CD4-positive, alpha-beta memory T cell (primary cell): ENCODE measurements at regions not wholly inside any gene's neighbourhood (a gene's known extent, or its start where the extent isn't known, plus 50 kb on each side); places are given as distances from the start of the nearest gene placed in this dataset.
A peak's percentile ranks its signal among the peaks of the same experiment; 100 is the strongest.

Experiments used
- CTCF ChIA-PET: fragments of 350-600 bp; sonication (Branson Sonifier 250); formaldehyde crosslinking; loops from one replicate; lab custom pipeline; 2021; ENCODE audit warnings: inconsistent platforms; ENCODE audit not compliant: partially characterized antibody; lab: Charles Lee
- POLR2A ChIA-PET: fragments of 350-600 bp; sonication (Branson Sonifier 250); formaldehyde crosslinking; loops from one replicate; lab custom pipeline; 2021; ENCODE audit not compliant: partially characterized antibody; lab: Charles Lee
- DNase-seq, 5 donors: peaks; one replicate each; pipeline versions ENCODE4 v3.0.0 to v3.0.0-alpha.2; 2020 to 2022; ENCODE audit warnings: mixed read lengths in 1 of 5
- H3K27ac ChIP-seq: one replicate; pipeline ENCODE4 v1.7.0; 2013; ENCODE audit warnings: low read depth, low read length
- H3K27me3 ChIP-seq: 2 replicates; pipeline ENCODE4 v1.7.0; 2013; ENCODE audit warnings: mild to moderate bottlenecking, low read length, moderate library complexity; ENCODE audit not compliant: insufficient read depth
- H3K36me3 ChIP-seq: 2 replicates; pipeline ENCODE4 v1.7.0; 2013; ENCODE audit warnings: mild to moderate bottlenecking, low read length, moderate library complexity; ENCODE audit not compliant: insufficient read depth
- H3K4me1 ChIP-seq: 2 replicates; pipeline ENCODE4 v1.7.0; 2013; ENCODE audit warnings: mild to moderate bottlenecking, low read length, moderate library complexity; ENCODE audit not compliant: insufficient read depth
- H3K4me3 ChIP-seq, 2 donors: one replicate each; pipeline ENCODE4 v1.7.0; 2013; ENCODE audit warnings: low read length in 2 of 2, mild to moderate bottlenecking in 1 of 2
- H3K9me3 ChIP-seq, 2 donors: one replicate each; pipeline ENCODE4 v1.7.0; 2013; ENCODE audit warnings: low read length in 2 of 2, control low read depth in 1 of 2; ENCODE audit not compliant: control insufficient read depth in 1 of 2
- H3K27ac Mint-ChIP-seq, 7 donors: one replicate each; pipeline ENCODE4 v1.8.0; 2020 to 2021; ENCODE audit warnings: mixed read lengths in 7 of 7, mild to moderate bottlenecking in 6 of 7, inconsistent platforms in 3 of 7, moderate library complexity in 3 of 7
- H3K27me3 Mint-ChIP-seq, 2 donors: one replicate each; pipeline ENCODE4 v1.8.0; 2020 to 2021; ENCODE audit warnings: mixed read lengths in 2 of 2
- H3K36me3 Mint-ChIP-seq, 2 donors: one replicate each; pipeline ENCODE4 v1.8.0; 2020 to 2021; ENCODE audit warnings: mixed read lengths in 2 of 2, inconsistent platforms in 1 of 2, mild to moderate bottlenecking in 1 of 2
- H3K4me1 Mint-ChIP-seq, 4 donors: one replicate each; pipeline ENCODE4 v1.8.0; 2020 to 2021; ENCODE audit warnings: mixed read lengths in 4 of 4, mild to moderate bottlenecking in 1 of 4
- H3K4me3 Mint-ChIP-seq, 8 donors: one replicate each; pipeline ENCODE4 v1.8.0; 2020 to 2021; ENCODE audit warnings: mixed read lengths in 8 of 8, mild to moderate bottlenecking in 7 of 8, moderate library complexity in 6 of 8, inconsistent platforms in 3 of 8
- H3K9me3 Mint-ChIP-seq, 8 donors: one replicate each; pipeline ENCODE4 v1.8.0; 2020 to 2021; ENCODE audit warnings: mixed read lengths in 8 of 8, mild to moderate bottlenecking in 5 of 8, inconsistent platforms in 3 of 8, moderate library complexity in 1 of 8
- intact Hi-C: fragments of 100-400 bp; cut with micrococcal nuclease; formaldehyde crosslinking; loops from one replicate; pipeline ENCODE4 v1.15.1; 2023

DNA sequence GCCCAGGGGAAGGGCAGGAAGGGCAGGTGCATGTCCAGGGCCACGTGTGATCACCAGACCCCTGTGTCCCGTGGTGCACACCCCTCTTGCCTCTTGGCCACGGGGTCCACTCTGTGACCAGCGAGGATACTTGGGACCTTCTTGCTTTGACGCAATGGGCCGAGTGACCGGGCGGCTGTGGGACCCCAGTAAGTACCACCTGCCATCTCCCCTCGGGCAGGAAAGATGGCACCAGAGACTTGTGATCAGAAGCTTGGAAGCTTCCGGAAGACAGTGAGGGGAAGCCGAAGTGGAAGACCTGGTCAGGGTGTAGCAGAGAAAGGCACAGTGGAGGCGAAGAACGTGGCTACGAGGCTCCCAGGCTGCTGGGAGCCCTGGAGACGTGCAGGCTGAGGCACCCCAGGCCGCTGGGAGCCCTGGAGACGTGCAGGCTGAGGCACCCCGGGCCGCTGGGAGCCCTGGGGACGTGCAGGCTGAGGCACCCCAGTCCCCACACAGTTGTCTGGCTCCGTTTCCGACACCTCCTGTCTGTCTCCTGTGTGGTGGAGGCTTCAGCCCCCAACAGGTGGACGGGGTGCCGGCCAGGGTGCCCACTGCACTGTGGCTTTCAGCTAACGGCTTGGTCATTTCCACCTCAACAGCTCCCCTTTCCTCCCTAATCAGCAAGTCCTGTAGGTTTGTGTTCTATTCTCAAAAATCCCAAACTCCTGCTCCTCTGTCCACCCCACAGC lies 663.5 kb downstream of the BRD1 start:
- Mint-ChIP-seq H3K27me3 (peaks cover 5% of the 10 kb centered on the region in 2 donors), H3K9me3 (peaks cover 0 to 7% (median 0%) of the 10 kb centered on the region in 8 donors), H3K36me3 (no peaks in the 10 kb centered on the region), H3K4me1 (no peaks in the 10 kb centered on the region), H3K27ac (no peak overlapping the region), H3K4me3 (no peak overlapping the region)
- H3K9me3 ChIP-seq: no peaks in the 10 kb centered on the region
- ChIA-PET CTCF (no interaction called here), POLR2A (no interaction called here)
- H3K4me1 ChIP-seq: no peaks in the 10 kb centered on the region
- no peak overlapping the region for H3K27ac ChIP-seq
- intact Hi-C loops: no loop called here
- no peak for DNase-seq
- no peaks in the 10 kb centered on the region for H3K27me3 ChIP-seq
- H3K4me3 ChIP-seq: no peak overlapping the region
- no peaks in the 10 kb centered on the region for H3K36me3 ChIP-seq

DNA sequence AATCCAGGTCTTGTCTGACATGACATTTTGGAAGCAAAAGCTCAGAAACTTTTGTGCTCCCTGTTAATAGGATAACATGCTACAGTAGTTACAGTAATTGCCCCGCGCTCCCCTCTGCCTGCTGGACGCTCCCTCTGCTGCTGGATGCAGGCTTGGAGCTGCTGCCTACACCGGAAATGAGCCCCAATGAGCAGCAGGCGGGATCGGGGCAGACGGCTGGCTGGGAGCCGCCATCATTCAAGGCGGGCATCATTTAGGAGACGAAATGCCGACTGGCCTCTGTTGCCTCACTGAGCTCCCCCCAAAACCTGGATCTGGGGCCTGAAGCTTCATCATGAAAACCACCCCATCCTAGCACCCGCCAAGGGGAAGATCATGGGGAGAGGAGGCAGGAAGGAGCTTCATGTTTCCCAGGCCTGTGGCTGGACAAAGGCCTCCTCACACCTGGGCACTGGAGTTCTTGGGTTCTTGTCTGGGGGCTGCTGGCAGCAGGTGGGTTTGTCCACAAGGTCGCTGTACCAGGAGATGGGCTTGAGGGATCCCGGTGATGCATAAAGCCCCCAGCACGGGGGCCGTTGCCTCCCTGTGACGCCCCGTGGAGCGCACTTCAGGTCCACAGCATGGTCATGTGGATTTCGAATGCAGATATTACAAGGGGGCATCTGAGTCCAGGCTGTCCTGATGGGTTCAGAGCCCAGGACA lies 664.3 kb downstream of the BRD1 start:
- intact Hi-C loops: no loop called here
- peaks cover 0 to 3% (median 0%) of the 10 kb centered on the region in 8 donors for H3K9me3 Mint-ChIP-seq
- no peak for DNase-seq

DNA sequence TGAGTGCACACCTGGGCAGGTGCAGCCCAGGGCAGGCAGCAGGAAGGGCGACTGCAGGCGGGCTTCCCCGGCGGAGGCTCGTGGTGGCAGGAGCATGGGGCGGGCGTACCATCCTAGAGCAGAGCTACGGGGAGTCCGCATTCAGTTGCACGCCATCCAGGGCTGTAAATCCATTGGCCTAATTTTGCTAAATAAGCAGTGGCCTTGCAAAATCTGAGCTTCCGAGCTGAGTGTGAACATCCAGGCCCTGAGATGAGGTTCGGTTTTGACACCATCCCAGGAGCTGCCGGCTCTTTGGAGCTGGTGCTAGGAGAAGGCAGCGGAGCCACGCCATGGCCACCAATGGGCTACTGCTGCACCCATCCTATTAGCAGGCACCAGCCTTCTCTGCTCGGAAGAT lies 664.8 kb downstream of the BRD1 start:
- intact Hi-C loops: no loop called here
- no peaks in the 10 kb centered on the region for H3K4me1 Mint-ChIP-seq
- ChIA-PET POLR2A (no interaction called here), CTCF (no interaction called here)
- Histone ChIP-seq H3K9me3 (no peaks in the 10 kb centered on the region), H3K27ac (no peak overlapping the region), H3K4me1 (no peaks in the 10 kb centered on the region), H3K4me3 (no peak overlapping the region), H3K36me3 (no peaks in the 10 kb centered on the region), H3K27me3 (no peaks in the 10 kb centered on the region)
- H3K4me3 Mint-ChIP-seq: no peak overlapping the region
- H3K36me3 Mint-ChIP-seq: no peaks in the 10 kb centered on the region
- H3K27ac Mint-ChIP-seq: no peak overlapping the region
- no peaks in the 10 kb centered on the region for H3K9me3 Mint-ChIP-seq
- H3K27me3 Mint-ChIP-seq: peaks cover 5% of the 10 kb centered on the region in 2 donors
- no peak for DNase-seq

More for the DNA sequence above, 664.3 kb downstream of the BRD1 start:
- Mint-ChIP-seq H3K4me1 (no peaks in the 10 kb centered on the region), H3K27ac (no peak overlapping the region), H3K36me3 (no peaks in the 10 kb centered on the region), H3K4me3 (no peak overlapping the region), H3K27me3 (peaks cover 5% of the 10 kb centered on the region in 2 donors)
- H3K36me3 ChIP-seq: no peaks in the 10 kb centered on the region
- H3K4me3 ChIP-seq: no peak overlapping the region
- H3K27ac ChIP-seq: no peak overlapping the region
- H3K4me1 ChIP-seq: no peaks in the 10 kb centered on the region
- no peaks in the 10 kb centered on the region for H3K27me3 ChIP-seq
- CTCF ChIA-PET: no interaction called here
- POLR2A ChIA-PET: no interaction called here
- no peaks in the 10 kb centered on the region for H3K9me3 ChIP-seq

DNA sequence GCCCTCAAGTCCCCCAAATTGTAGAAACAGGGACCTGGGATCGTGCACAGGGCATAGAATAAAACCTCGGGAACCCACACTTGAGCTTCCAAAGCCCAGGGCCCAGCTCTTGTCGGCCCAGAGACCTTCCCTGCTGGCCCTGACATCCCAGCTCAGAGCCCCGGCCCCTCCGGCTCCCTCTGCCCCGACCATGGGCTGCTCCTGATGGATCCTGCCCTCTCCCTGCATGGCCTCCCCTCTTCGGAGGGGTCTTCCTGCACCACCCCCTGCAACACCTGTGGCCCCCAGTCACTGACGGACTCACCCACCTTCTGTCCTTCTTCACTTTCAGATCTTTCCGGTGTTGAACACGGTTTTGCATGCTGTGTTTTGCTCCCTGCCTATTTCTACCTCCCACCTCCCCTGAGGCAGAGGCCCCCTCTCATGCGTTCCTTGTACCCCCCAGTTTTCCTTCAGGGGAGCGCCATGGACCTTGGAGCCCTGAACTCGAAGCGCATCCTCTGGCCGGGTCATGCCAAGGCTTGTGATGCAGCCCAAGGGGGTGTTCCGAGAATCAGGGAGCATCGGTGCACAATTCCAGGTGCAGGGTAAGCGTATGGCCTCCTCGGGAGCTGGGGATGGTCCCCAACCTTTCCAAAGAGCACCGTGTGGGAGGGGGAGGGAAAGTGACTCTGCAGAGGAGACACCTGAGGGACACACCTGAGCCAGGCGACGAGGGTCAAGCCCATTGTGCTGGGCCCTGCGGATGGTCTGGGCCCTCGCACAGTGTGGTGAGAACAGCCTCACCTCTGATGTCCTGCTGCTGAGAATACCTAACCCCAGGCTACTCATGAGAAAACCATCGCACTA lies 666.4 kb downstream of the BRD1 start:
- peak overlapping the region in 2 of 7 donors; percentile 21 to 73 for H3K27ac Mint-ChIP-seq
- Histone ChIP-seq H3K36me3 (no peaks in the 10 kb centered on the region), H3K9me3 (no peaks in the 10 kb centered on the region), H3K4me1 (no peaks in the 10 kb centered on the region), H3K27ac (no peak overlapping the region), H3K4me3 (no peak overlapping the region), H3K27me3 (no peaks in the 10 kb centered on the region)
- CTCF ChIA-PET: no interaction called here
- no peaks in the 10 kb centered on the region for H3K36me3 Mint-ChIP-seq
- peaks cover 5% of the 10 kb centered on the region in 2 donors for H3K27me3 Mint-ChIP-seq
- H3K9me3 Mint-ChIP-seq: peaks cover 0 to 2% (median 0%) of the 10 kb centered on the region in 8 donors
- POLR2A ChIA-PET: no interaction called here
- H3K4me3 Mint-ChIP-seq: no peak overlapping the region
- DNase-seq: no peak
- H3K4me1 Mint-ChIP-seq: no peaks in the 10 kb centered on the region
- intact Hi-C loops: no loop called here

DNA sequence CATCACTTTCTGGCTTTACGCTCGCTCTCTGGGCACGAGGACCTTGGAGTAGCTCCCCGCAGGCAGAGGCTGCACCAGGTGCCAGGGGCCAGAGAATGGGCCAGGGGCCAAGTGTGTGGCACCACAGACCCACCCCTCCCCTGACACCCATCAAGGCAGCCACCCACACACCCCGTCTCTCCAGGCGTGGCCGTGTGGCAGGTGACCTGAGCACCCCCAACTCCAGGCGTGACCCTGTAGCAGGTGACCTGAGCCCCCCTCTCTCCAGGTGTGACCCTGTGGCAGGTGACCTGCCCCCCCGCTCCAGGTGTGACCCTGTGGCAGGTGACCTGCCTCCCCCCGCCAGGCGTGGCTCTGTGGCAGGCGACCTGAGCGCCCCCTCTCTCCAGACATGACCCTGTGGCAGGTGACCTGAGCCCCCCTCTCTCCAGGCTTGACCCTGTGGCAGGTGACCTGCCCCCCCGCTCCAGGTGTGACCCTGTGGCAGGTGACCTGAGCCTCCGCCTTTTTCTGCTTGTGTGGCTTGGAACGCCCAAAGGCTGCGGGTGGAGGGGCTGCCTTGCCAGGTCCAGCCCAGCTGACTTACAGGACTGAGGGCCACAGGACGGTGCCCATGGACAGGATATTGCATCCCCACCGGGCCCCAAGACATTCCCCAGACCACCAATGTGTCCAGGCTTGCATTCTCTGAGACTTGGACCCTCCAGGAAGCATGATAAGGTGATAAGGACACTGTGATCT lies 667.2 kb downstream of the BRD1 start:
- H3K4me1 ChIP-seq: no peaks in the 10 kb centered on the region
- no peak overlapping the region for H3K4me3 ChIP-seq
- POLR2A ChIA-PET: no interaction called here
- no peaks in the 10 kb centered on the region for H3K9me3 ChIP-seq
- no peak for DNase-seq
- Mint-ChIP-seq H3K27ac (no peak overlapping the region), H3K27me3 (peaks cover 2 to 5% of the 10 kb centered on the region in 2 donors), H3K9me3 (peaks cover 0 to 3% (median 0%) of the 10 kb centered on the region in 8 donors), H3K4me3 (no peak overlapping the region), H3K4me1 (no peaks in the 10 kb centered on the region), H3K36me3 (no peaks in the 10 kb centered on the region)
- CTCF ChIA-PET: no interaction called here
- H3K36me3 ChIP-seq: no peaks in the 10 kb centered on the region
- intact Hi-C loops: no loop called here
- H3K27ac ChIP-seq: no peak overlapping the region
- H3K27me3 ChIP-seq: no peaks in the 10 kb centered on the region

DNA sequence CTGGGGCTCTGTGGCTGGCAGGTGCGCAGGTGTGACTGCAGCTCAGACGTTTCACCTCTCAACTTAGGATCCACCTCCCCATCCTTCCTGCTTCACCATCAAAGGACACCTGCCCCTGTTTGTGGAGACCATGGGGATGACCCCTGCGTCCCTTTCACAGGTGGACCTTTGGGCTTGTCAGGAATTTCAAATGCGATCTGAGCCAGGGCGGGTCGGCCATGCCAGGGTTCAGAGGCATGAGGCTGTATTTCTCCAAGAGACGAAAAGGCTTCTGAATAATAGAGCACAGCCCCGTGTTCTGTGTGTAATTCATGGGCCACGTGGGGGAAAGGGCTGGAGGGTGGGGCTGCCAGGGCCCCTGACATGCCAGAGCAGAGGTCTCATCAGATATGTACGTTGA lies 668.0 kb downstream of the BRD1 start:
- POLR2A ChIA-PET: no interaction called here
- no peaks in the 10 kb centered on the region for H3K27me3 ChIP-seq
- Mint-ChIP-seq H3K4me1 (no peaks in the 10 kb centered on the region), H3K27me3 (peaks cover 2 to 5% of the 10 kb centered on the region in 2 donors), H3K9me3 (peaks cover 0 to 3% (median 0%) of the 10 kb centered on the region in 8 donors), H3K4me3 (no peak overlapping the region), H3K36me3 (no peaks in the 10 kb centered on the region), H3K27ac (no peak overlapping the region)
- intact Hi-C loops: no loop called here
- no peak overlapping the region for H3K4me3 ChIP-seq
- H3K9me3 ChIP-seq: no peaks in the 10 kb centered on the region
- H3K27ac ChIP-seq: no peak overlapping the region
- CTCF ChIA-PET: no interaction called here
- H3K36me3 ChIP-seq: no peaks in the 10 kb centered on the region
- no peak for DNase-seq
- H3K4me1 ChIP-seq: no peaks in the 10 kb centered on the region
